Left lobe of liver (tissue), 2 donors: ENCODE measurements at regions not wholly inside any gene's neighbourhood (a gene's known extent, or its start where the extent isn't known, plus 50 kb on each side); places are given as distances from the start of the nearest gene placed in this dataset.

Experiments used
- ATAC-seq: fragments of 200-7000 bp; cut with Tn5 transposase; one replicate; pipeline ENCODE4 v1.9.1; 2020; ENCODE audit warnings: mild to moderate bottlenecking, moderate library complexity
- DNase-seq: peaks from one replicate; pipeline ENCODE4 v3.0.0-alpha.2; 2020; ENCODE audit warnings: low spot score
- donor health status: DM: no; HTN: no; CAD: no; lungs with moderate emphysema.
- donor health status: DM: no; HTN: yes; CAD: no.

DNA sequence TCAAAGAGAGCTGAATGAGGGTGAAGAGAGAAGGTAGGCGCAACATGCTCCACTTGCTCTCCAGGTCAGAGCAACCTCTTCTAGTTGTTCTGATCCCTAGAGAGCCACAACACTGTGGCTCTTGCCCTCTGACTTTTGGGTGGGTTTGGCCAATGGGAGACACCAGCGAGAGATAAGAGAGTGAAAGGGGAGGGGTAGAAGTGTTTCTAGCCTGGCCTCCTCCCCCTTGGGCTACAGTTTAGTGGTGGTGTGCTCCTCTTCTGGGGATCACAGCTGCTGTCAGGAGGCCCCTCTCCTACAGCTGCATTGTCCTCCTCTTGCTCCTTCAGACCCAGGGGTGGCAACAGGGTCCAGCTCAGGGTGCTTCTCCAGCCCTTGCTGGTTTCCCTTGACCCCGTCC lies 454.8 kb downstream of the FUT8 start:
- DNase-seq (no peak), ATAC-seq (no peak)

DNA sequence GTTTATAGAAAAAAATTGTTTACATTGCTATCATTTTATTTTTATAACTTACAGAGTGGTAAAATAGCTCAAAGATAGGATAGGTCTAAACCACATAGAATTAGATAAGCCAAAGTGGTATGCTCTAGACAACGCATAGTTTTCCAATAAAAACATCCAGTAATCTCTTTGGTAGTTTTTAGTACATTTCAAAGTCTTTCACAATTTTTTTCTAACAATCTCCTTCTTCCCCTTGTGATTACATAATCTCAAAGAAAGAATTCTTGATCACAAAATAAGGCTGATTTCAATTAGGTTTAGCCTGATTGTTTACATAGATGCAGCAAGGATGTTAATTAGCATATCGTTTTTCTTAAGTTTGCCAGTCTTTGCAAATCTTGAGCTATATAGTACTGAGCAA lies 460.0 kb downstream of the FUT8 start:
- ATAC-seq (no peak), DNase-seq (no peak)

DNA sequence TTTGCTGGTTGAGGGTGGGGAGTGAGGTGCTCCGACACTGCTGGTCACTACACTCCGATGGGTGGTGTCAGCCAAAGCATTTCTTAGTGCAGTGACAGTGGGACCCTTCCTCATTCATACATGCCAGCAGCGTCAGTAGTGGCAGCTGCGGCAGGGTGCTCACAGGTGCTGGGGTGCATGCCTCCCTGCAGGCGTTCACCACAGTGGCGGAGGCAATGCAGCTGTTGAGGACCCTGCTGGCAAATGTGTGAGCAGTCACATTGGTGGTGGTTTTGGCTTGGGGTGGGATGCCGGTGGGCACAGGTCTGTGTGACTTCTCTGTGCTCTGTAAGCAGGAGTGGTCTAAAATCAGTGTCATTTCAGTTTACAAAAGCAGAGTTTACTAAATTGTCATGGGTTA lies 464.6 kb downstream of the FUT8 start:
- no peak for ATAC-seq
- no peak for DNase-seq

DNA sequence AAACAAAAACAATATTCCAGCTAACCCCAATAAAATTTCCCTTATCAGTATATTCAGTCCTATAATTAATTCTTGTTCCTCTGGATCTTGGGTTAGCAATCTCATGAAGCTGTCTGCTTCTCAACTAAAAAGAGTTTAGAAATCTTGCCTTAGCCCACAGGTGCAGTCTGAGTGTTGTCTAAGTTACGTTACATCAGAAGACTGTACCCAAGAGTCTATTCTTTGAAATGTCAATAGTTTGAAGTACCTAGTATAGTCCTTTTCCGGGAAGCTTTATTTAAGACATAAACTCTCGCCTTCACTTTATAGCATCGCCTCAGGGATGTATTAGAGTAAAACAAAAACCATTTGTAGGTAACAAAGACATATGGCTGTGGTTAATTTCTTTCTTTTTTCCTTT lies 465.1 kb downstream of the FUT8 start:
- no peak for DNase-seq
- ATAC-seq: no peak

DNA sequence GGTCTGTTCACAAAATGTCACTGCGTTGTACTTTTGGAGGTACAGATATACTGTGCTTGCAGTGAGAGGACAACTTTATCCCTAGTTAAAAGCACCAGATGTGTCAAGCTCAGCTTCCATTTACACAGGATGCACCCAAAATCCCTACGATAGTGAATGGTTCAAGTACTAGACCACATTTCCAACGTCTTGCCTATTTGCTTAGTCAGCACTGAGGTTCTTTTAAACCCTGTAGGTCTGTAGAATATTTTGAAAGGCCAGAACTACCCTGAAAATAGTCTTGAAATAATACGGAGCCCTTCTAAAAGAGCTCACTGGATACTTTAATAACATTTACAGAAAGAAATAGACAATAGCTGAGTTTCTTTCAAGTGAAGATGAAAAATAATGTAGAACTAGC lies 466.1 kb downstream of the FUT8 start:
- ATAC-seq: no peak

DNA sequence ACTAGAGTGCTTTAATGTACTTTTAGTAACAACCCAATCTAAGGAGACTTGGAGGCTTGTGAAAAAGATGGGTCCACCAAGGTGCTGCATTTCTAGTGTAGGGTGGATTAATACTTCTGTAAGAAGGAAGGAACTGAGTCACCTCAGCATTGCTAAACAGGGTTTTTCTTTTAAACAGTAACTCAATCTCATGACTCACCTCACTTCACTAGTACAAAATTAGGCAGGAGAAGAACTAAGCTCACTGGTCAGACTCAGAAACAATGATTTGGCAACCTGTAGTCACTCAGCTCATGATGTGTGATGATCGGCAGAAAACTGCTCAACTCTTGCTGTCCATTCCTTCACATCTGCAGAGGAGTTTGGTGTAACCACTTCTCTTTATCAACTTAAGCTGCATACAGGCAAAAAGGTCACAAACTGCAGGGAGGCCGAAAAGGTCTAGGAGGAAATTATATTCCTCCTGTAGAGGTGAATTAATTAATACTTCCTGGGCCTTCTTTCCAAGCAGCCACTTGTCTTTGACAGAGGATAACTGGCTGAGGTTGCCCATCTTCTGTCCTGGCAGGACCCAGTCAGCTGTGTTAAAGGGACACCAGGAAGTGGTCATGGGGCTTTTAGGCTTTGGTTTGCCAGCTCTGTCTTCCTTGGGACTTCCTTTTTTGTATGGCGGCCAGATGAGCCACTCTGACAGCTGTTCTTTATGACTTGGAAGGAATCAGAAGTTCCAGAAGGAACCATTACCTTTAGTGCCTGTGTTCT lies 466.9 kb downstream of the FUT8 start:
- ATAC-seq (no peak), DNase-seq (no peak)

More for the DNA sequence above, 466.1 kb downstream of the FUT8 start:
- no peak for DNase-seq

DNA sequence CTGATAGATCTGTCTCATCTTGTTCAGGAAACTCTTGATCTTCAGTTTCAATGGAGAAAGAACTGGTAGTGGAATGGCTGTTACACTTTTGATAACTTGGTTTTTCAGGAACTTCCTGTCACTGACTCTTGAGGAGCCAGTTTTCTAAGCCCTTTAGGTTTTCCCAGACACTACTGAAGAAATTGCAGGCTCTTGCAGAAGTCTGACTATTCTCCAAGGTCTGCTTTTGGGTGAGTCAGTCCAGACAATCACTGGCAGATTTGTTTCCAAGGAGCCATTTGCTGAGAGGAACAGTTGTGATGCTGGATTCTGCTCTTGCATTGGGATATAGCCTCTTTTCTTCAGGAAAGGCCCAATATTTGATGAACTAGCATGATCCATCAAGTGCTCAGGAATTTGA lies 468.0 kb downstream of the FUT8 start:
- no peak for ATAC-seq
- no peak for DNase-seq

DNA sequence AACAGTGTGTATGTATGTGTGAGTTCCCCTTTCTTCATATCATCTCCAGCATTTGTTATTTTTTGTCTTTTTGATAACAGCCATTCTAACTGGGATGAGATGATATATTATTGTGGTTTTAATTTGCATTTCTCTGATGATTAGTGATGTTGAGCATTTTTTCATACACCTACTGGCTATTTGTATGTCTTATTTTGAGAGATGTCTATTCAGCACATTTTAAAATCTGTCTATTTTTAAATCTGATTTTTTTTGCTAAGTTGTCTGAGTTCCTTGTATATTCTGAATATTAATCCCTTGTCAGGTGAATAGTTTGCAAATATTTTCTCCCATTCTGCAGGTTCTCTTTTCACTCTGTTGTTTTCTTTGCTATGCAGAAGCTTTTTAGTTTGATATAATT lies 469.1 kb downstream of the FUT8 start:
- ATAC-seq: no peak

DNA sequence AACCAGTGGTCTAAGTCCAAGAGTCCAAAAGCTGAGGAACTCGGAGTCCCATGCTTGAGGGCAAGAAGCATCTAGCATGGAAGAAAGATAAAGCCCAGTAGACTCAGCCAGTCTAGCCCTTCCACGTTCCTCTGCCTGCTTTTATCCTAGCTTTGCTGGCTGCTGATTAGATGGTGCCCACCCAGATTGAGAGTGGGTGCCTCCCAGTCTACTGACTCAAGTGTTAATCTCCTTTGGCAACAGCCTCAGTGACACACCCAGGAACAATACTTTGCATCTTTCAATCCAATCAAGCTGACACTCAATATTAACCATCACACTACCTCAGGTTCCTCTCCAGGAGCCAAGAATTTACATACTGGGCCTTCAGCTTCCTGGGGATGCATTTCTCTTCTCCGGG lies 476.1 kb downstream of the FUT8 start:
- DNase-seq (no peak), ATAC-seq (no peak)

More for the DNA sequence above, 469.1 kb downstream of the FUT8 start:
- DNase-seq: no peak

DNA sequence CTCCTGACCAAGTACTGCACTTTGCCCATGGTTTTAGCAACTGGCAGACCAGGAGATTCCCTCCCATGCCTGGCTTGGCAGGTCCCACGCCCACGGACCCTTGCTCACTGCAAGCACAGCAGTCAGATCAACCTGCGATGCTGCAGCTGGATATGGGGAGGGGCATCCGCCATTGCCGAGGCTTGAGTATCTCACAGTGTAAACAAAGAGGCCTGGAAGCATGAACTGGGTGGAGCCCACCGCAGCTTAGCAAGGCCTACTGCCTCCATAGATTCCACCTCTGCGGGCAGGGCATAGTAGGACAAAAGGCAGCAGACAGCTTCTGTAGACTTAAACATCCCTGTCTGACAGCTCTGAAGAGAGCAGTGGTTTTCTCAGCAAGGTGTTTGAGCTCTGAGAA lies 479.8 kb downstream of the FUT8 start:
- no peak for ATAC-seq
- DNase-seq: no peak

DNA sequence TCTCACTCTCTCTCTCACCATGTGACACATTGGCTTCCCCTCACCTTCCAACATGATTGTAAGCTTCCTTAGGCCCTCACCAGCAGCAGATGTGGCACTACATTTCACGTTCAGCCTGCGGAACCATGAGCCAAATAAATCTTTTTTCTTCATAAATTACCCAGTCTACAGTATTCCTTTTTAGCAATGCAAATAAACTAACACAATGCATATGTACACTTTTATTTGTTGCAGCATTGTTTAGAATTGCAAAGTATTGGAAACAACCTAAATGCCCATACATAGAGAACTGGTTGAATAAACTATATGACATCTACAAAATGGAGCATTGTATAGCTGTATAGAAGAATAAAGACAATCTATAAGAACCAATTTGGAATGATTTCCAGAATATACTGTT lies 487.6 kb downstream of the FUT8 start:
- DNase-seq (no peak), ATAC-seq (no peak)

DNA sequence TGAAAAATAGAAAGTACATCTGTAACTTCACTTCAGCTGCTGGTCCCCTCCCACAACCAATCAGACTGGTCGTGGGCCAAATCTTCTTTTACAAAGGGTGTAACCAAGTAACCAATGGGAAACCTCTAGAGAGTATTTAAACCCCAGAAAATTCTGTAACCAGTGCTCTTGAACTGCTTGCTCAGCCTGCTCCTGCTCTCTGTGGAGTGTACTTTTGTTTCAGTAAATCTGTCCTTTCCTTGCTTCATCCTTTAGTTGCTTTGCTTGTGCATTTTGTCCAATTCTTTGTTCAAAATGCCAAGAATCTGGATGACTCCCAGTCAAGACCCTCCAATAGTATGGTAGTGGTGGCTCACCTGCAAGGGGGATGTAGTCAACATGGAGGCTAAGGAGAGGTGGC lies 489.1 kb downstream of the FUT8 start:
- DNase-seq (no peak), ATAC-seq (no peak)

DNA sequence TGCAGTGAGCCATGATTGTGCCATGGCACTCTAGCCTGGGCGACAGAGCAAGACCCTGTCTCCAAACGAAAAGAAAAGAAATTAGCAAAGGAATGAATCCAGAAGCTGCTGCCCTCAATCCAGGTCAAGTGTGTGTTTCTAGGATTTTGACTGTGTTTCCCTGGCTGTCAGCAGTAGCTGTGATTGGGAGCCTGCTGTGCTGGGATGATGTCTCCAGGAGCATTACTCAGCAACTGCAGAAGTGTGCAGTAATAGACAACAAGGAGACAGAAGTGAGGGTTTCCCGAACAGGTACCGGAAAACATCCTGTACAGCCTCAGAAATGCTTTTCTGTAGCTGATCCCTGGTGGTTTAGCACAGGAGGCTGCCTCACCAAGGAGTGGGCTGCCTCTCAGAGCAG lies 492.5 kb downstream of the FUT8 start:
- DNase-seq (no peak), ATAC-seq (no peak)

DNA sequence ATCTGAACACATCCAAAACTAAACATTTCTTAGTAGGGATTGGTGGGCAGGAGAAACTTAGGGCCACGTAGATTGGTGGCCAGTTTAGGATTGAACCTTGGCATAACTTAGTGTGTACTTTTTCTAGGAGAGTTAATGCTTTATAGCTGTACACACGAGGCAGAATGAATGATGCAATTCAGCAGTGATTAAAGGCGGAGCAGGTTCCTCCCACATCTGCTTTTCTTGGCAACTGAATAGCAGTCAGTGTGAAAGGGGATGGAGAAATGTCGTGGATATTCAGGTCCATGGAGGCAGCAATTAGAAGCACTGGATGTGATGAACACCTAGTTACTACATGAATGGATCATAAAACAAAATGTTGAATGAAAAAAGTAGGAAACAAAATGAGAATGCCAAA lies 493.8 kb downstream of the FUT8 start:
- no peak for DNase-seq
- no peak for ATAC-seq

DNA sequence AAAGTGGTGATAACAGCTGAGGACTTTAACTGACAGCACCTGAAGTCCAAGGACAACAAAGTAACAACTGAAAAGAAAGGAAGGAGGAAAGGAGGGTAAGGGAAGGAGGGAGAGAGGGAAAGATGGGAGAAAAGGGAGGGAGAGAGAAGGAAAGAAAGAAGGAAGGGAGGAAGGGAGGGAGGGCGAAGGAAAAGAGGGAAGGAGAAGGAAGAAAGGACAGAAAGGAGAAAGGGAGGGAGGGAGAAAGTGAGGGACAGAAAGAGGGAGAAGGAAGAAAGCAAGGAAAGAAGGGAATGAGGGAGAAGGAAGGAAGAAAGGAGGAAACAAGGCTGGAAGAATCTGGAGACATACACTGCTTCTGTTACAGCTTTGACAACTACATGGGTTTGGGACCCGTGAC lies 494.4 kb downstream of the FUT8 start:
- no peak for DNase-seq

DNA sequence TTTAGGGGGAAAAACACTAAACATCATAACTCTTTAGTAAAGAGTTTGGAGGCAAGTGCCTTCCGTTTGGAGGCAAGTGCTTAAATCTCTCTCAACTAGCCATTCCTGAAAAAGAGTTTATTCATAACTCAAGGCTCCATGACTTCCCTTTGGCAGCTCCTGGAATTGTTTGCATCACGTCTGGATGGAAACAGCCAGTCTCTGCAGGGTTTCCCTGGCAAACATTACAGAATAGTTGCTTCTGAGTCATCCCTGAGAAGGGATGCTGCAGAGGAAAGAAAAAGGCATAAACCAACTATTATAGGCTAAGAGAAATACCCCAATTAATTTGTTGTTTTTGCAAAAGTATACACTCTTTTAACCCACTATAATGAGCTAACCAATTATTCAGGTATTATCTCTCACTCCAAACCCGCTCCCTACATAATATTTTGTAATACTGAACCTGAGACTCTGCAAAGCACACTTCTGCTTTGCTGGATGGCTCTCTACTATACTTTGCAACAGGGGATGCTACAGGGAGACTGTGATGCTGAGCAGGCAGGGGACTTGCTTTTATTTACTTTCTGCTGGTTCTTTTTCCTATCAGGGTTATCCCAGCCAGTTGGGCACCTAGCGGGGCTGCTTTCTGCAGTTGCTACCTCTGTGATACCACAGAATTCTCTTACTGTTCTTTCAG lies 497.7 kb downstream of the FUT8 start:
- ATAC-seq (no peak), DNase-seq (no peak)

More for the DNA sequence above, 494.4 kb downstream of the FUT8 start:
- no peak for ATAC-seq

DNA sequence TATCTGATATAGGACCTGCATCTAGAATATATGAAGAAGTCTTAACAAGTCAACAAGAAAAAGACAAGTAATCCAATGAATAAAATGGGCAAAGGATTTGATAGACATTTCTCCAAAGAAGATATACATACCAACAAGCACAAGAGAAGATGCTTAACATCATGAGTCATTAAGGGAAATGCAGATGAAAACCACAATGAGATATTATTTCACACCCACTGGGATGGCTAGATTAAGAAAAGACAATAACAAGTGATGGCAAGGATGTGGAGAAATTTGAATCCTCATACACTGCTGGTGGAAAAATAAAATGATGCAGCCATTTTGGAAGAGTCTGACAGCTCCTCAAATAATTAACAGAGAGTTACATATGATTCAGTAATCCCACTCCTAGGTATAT lies 502.6 kb downstream of the FUT8 start:
- DNase-seq (no peak), ATAC-seq (no peak)

DNA sequence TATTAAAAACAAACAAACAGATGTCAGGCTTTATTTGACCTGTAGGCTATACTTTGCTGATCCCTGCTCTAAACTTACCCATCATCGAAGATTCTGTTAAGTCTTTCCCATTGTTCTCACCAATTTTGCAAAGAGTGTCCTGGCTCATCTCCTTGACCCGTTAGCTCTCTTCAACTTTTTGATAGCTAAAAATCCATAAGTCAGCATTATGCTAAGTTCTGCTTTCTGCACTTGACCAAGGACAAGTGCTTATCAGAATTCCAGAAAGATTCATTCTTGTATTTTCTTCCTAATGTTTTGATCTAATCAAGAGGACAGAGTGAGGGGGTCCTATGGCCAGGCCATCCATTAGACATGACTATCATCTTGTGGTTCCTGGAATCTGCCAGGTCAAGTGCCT lies 503.5 kb downstream of the FUT8 start:
- no peak for ATAC-seq
- no peak for DNase-seq

DNA sequence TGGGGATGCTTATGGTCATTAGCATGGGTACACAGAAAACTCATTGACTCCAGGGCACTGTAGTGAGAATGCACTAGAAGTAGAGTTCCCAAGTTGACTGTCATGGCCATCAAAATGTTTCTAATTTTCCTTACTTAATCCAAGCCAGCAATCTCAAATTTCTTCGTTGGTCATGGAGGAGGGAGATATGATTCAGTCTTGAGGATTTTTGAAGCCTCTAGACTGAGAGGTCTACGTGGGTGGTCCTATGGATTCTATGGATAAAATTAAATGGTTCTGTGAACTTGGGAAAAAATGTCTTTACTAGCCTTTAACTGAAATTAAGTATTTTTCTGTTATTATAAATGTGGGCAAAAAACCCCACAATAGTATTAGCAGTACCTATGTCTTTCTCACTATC lies 508.5 kb downstream of the FUT8 start:
- DNase-seq: no peak
- no peak for ATAC-seq

DNA sequence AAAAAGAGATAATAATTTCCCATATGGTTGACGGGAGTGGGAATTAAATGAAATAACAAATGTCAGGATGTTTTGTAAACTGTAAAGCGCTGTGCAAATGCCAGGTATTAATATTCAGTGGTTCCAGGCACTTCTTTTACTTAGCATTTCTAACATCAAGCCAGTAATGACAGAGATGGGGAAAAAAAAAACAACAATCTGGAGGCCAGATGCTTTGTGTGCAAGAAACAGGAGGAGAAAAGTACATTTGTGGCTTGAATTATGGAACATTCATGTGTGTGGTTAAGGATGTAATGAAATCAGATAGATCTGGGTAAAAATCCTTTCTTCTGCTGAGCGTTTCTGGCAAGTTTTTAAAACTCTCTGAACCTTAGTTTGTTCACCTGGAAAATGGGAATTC lies 509.6 kb downstream of the FUT8 start:
- ATAC-seq (no peak), DNase-seq (no peak)

DNA sequence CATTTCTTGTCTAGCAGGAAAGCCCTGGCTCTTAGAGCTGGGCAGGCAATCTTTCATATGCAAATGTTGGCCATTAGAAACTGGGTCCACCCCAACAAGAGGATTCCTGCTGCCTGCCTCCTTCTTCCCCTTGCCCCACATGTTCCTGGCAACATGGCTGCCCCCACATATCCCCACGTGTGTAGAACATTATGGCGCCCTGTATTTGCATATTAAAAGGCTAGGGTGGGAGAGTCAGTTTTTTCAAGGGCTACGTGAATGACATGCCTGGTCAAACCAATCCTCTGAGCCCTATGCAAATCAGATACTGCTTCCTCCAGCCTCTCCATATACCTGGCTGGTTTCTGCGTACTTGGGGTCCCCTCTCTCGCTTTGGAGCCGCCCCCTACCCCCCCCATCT lies 514.0 kb downstream of the FUT8 start:
- no peak for ATAC-seq
- no peak for DNase-seq

DNA sequence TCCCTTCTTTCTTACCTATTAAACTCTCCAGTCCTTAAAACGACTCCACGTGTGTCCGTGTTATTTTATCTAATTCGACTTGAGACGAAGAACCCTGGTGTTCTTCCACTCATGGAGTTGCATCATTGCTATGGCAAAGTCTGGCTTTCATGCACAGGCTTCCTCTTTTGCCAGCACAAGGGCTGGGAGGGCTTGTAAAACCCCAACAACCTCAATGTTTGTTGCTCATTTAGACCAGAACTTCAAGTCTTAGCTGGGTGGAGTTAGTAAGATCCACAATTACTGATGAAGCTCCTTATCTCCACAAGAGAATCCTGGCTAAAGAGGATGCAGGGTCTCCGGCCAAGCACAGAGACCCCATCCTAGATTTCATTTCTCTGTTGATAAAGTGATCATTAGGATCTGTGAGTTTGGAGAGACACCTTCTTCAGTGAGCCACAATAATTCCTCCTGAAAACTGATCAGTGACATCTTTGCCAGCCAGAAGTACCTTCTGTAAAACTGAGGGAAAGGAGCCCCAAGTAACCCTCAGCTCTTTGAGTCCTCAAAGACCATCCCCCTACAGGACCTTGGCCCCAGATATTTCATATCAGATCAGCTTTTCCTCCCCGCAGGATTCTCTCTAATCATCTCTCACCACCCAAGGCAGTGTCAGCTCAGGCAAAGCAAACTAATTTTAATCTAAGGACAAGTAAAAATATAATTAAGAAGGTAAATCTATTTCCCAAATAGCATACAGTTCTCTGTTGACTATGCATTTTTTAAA lies 514.6 kb downstream of the FUT8 start:
- no peak for ATAC-seq
- DNase-seq: no peak
